ENCODE measurements at regions not wholly inside any gene's neighbourhood (a gene's known extent, or its start where the extent isn't known, plus 50 kb on each side); places are given as distances from the start of the nearest gene placed in this dataset.
"Not testable (repeated sequence)": the region's sequence is repeated elsewhere in the genome, so short reads cannot be mapped to it uniquely, and the experiment has no call there.

GRCh38 chr6:121723623-121724022 lies 288.2 kb downstream of the GJA1 start:
- no peak overlapping the region for H3K27ac ChIP-seq
- no peak for DNase-seq (ENCODE audit: low spot score)
- ChIA-PET CTCF (interaction anchor here (0.6 kb wide), 3 partner anchors 47 to 130 kb away, joined by 3 read pairs; no protein-coding TSS in a partner anchor), POLR2A (ENCODE audit: low non-redundant PET) (no interaction called here)
- TF ChIP-seq CTCF (conservative IDR thresholded peaks at IDR 0.05; ENCODE audit: low read depth), result no peak

GRCh38 chr6:121724576-121724975 lies 289.1 kb downstream of the GJA1 start:
- ChIA-PET POLR2A (ENCODE audit: low non-redundant PET) (no interaction called here), CTCF (no interaction called here)
- no peak for TF ChIP-seq CTCF (conservative IDR thresholded peaks at IDR 0.05; ENCODE audit: low read depth)
- DNase-seq (ENCODE audit: low spot score), result no peak
- H3K27ac ChIP-seq, result no peak overlapping the region

DNA sequence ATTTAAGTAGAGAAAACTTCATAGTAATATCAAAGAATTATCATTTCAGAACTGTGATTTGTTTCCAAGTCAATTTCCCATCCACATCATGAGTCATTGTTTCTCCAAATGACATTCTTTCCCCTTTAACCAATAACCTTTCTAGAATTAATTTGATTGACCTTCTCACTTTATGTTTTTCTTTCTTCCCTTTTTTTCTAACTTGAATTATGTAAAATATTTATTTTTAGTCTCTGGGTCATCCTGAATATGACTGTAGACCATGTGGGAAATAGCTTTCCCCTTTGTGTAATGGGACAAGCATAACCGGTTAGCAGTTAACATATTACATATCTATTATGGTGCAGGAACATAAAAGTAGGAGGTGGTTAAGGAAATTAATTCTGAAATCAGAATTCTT lies 291.1 kb downstream of the GJA1 start:
- TF ChIP-seq CTCF (conservative IDR thresholded peaks at IDR 0.05; ENCODE audit: low read depth), result no peak
- POLR2A ChIA-PET (ENCODE audit: low non-redundant PET), result no interaction called here
- DNase-seq (ENCODE audit: low spot score), result no peak
- CTCF ChIA-PET, result no interaction called here
- H3K27ac ChIP-seq, result no peak overlapping the region

GRCh38 chr6:121730616-121731015 lies 295.2 kb downstream of the GJA1 start:
- no peak overlapping the region for H3K27ac ChIP-seq
- no peak for TF ChIP-seq CTCF (conservative IDR thresholded peaks at IDR 0.05; ENCODE audit: low read depth)
- no peak for DNase-seq (ENCODE audit: low spot score)
- POLR2A ChIA-PET (ENCODE audit: low non-redundant PET), result no interaction called here
- CTCF ChIA-PET, result no interaction called here

GRCh38 chr6:121731381-121731780 lies 295.9 kb downstream of the GJA1 start:
- ChIA-PET CTCF (interaction anchor here (0.5 kb wide), 1 partner anchor 1476 kb away, joined by 4 read pairs; no protein-coding TSS in a partner anchor), POLR2A (ENCODE audit: low non-redundant PET) (no interaction called here)
- no peak for TF ChIP-seq CTCF (conservative IDR thresholded peaks at IDR 0.05; ENCODE audit: low read depth)
- H3K27ac ChIP-seq, result no peak overlapping the region
- no peak for DNase-seq (ENCODE audit: low spot score)

DNA sequence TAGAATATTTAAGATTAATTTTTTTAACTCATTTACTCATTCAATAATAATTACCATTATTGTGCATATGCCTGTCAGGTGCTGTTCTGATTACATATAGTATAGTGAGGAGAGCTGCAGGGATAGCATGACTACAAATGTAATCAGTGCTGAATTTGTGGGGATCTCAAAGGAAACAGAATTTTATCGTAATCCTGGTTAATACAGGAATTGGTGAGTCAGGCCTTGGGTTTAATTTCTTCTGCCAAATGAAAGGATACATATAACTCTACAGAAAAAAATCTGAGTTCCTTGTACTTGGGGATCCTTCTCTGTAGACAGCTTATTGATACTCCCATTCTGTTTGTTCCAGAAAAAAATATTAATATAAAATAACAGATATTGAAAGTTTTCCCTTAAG lies 297.2 kb downstream of the GJA1 start:
- CTCF ChIA-PET, result no interaction called here
- POLR2A ChIA-PET (ENCODE audit: low non-redundant PET), result no interaction called here
- no peak for DNase-seq (ENCODE audit: low spot score)
- TF ChIP-seq CTCF (conservative IDR thresholded peaks at IDR 0.05; ENCODE audit: low read depth), result no peak
- H3K27ac ChIP-seq, result no peak overlapping the region

DNA sequence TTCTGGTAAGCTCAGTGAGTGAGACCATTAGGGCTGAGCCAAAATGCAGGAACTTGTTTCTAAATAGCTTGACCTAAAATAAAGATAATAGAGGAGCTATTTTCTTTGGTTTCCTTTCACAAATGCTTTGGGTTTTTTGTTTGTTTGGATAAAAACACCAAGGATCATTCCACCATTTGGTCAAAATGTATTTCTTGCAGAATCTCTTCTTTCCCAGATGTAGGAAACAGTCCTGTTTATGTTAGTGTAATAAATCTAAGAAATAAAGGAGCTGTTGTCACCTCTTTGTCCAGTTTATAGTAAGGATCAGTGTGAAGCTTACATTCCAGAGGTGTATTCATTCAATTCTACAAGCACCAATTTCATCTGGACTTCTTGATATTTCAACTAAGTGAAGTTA lies 297.8 kb downstream of the GJA1 start:
- no peak overlapping the region for H3K27ac ChIP-seq
- DNase-seq (ENCODE audit: low spot score), result no peak
- TF ChIP-seq CTCF (conservative IDR thresholded peaks at IDR 0.05; ENCODE audit: low read depth), result no peak
- POLR2A ChIA-PET (ENCODE audit: low non-redundant PET), result no interaction called here
- CTCF ChIA-PET, result interaction anchor here (0.5 to 0.6 kb wide), 2 partner anchors 22 to 200 kb away, joined by 3 read pairs; no protein-coding TSS in a partner anchor

- CTCF ChIA-PET, result interaction anchor here (0.6 kb wide), 1 partner anchor 320 kb away, joined by 3 read pairs; no protein-coding TSS in a partner anchor
- DNase-seq (ENCODE audit: low spot score); H3K27ac ChIP-seq; POLR2A ChIA-PET (ENCODE audit: low non-redundant PET): not testable (repeated sequence)
These were observed 304.7 kb downstream of the GJA1 start for GRCh38 chr6:121740188-121740587.

Measured in RWPE1 (cell line).